ENCODE measurements at regions not wholly inside any gene's neighbourhood (a gene's known extent, or its start where the extent isn't known, plus 50 kb on each side); places are given as distances from the start of the nearest gene placed in this dataset.

GRCh38 chr4:30461218-30461617 is 259.0 kb upstream of the PCDH7 start:
- Histone ChIP-seq H4K20me1 (ENCODE audit: insufficient read depth) (no peaks in the 10 kb centered on the region), H3K27ac (ENCODE audit: low read length) (no peak overlapping the region), H3F3A (ENCODE audit: insufficient read depth, low read length, poor library complexity, severe bottlenecking) (no peaks in the 10 kb centered on the region), H3K9me3 (ENCODE audit: low read length) (no peaks in the 10 kb centered on the region), H3K9me2 (ENCODE audit: insufficient read depth, low read length) (no peaks in the 10 kb centered on the region), H3K4me2 (ENCODE audit: low read length) (no peak overlapping the region), H2AFZ (ENCODE audit: low read depth, low read length) (no peak overlapping the region), H3K4me3 (ENCODE audit: low read length) (no peak overlapping the region), H3K27me3 (ENCODE audit: insufficient read depth, low read depth, low read length) (no peaks in the 10 kb centered on the region), H3K9ac (ENCODE audit: low read length) (no peak overlapping the region), H3K36me3 (ENCODE audit: insufficient read depth, low read length) (no peaks in the 10 kb centered on the region), H3K79me2 (replicated peaks; ENCODE audit: insufficient read depth, low read length) (no peaks in the 10 kb centered on the region)
- TF ChIP-seq EZH2 (IDR thresholded peaks at IDR 0.05; ENCODE audit: borderline replicate concordance, insufficient read depth, low read length, poor library complexity, severe bottlenecking) (no peak), SMC3 (conservative IDR thresholded peaks at IDR 0.05; ENCODE audit: poor library complexity) (no peak), RAD21 (conservative IDR thresholded peaks at IDR 0.05) (no peak), TAF1 (IDR thresholded peaks at IDR 0.05; ENCODE audit: low read depth) (no peak), MXI1 (conservative IDR thresholded peaks at IDR 0.05; ENCODE audit: poor library complexity, severe bottlenecking) (no peak)

- H3F3A ChIP-seq (ENCODE audit: insufficient read depth, low read length, poor library complexity, severe bottlenecking) = no peaks in the 10 kb centered on the region
- no peak overlapping the region for H2AFZ ChIP-seq (ENCODE audit: low read depth, low read length)
- H4K20me1 ChIP-seq (ENCODE audit: insufficient read depth) = no peaks in the 10 kb centered on the region
- H3K4me3 ChIP-seq (ENCODE audit: low read length) = no peak overlapping the region
- TF ChIP-seq TAF1 (IDR thresholded peaks at IDR 0.05; ENCODE audit: low read depth) (no peak), SMC3 (conservative IDR thresholded peaks at IDR 0.05; ENCODE audit: poor library complexity) (no peak), EZH2 (IDR thresholded peaks at IDR 0.05; ENCODE audit: borderline replicate concordance, insufficient read depth, low read length, poor library complexity, severe bottlenecking) (no peak), POLR2AphosphoS5 (IDR thresholded peaks at IDR 0.05) (no peak), CTCF (IDR thresholded peaks at IDR 0.05; ENCODE audit: poor library complexity, severe bottlenecking) (no peak), REST (IDR thresholded peaks at IDR 0.05; ENCODE audit: borderline replicate concordance) (no peak), MXI1 (conservative IDR thresholded peaks at IDR 0.05; ENCODE audit: poor library complexity, severe bottlenecking) (no peak), EP300 (conservative IDR thresholded peaks at IDR 0.05; ENCODE audit: poor library complexity, severe bottlenecking) (no peak), RAD21 (conservative IDR thresholded peaks at IDR 0.05) (no peak)
- no peaks in the 10 kb centered on the region for H3K9me3 ChIP-seq (ENCODE audit: low read length)
- no peaks in the 10 kb centered on the region for H3K36me3 ChIP-seq (ENCODE audit: insufficient read depth, low read length)
- H3K9me2 ChIP-seq (ENCODE audit: insufficient read depth, low read length) = no peaks in the 10 kb centered on the region
- H3K9ac ChIP-seq (ENCODE audit: low read length) = no peak overlapping the region
- H3K27me3 ChIP-seq (ENCODE audit: insufficient read depth, low read depth, low read length) = no peaks in the 10 kb centered on the region
- H3K4me2 ChIP-seq (ENCODE audit: low read length) = no peak overlapping the region
- no peak overlapping the region for H3K27ac ChIP-seq (ENCODE audit: low read length)
- no peaks in the 10 kb centered on the region for H3K79me2 ChIP-seq (replicated peaks; ENCODE audit: insufficient read depth, low read length)
Observed at GRCh38 chr4:30462445-30463090, 257.6 kb upstream of the PCDH7 start.

All from neural cell (in vitro differentiated cells).